ENCODE measurements at regions not wholly inside any gene's neighbourhood (a gene's known extent, or its start where the extent isn't known, plus 50 kb on each side); places are given as distances from the start of the nearest gene placed in this dataset.

DNA sequence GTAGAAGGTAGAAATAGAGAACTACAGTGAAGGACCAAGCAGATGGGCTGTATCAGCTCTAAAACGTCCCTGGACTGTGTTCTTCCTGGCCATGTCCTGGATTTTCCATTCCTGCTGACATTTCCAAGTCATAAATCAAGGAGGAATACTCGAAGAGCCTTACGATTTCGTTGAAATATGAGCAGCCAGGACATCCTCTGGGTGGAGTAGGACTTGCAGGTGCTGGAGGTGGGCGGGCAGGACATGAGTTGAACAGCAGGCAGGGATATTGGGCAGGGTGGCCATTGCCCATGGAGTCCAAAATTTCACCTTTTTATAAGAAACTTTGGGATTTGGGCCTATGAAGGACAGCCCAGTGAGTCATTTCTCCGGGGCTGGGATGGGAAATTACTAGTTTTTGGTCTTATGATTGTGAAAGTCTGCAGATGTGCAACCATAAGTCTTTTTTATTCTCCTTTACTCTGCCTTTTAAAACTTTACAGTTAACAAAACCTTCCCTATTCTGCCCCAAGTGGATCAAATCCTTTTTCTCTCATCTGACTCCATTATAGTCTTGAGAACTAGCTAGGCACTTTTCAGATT lies 88.8 kb downstream of the TMX1 start:
- TF ChIP-seq, protein P1, sequence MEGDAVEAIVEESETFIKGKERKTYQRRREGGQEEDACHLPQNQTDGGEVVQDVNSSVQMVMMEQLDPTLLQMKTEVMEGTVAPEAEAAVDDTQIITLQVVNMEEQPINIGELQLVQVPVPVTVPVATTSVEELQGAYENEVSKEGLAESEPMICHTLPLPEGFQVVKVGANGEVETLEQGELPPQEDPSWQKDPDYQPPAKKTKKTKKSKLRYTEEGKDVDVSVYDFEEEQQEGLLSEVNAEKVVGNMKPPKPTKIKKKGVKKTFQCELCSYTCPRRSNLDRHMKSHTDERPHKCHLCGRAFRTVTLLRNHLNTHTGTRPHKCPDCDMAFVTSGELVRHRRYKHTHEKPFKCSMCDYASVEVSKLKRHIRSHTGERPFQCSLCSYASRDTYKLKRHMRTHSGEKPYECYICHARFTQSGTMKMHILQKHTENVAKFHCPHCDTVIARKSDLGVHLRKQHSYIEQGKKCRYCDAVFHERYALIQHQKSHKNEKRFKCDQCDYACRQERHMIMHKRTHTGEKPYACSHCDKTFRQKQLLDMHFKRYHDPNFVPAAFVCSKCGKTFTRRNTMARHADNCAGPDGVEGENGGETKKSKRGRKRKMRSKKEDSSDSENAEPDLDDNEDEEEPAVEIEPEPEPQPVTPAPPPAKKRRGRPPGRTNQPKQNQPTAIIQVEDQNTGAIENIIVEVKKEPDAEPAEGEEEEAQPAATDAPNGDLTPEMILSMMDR (IDR thresholded peaks at IDR 0.05) = no peak
- TF ChIP-seq POLR2AphosphoS5 (IDR thresholded peaks at IDR 0.05) = peak; percentile 70 to 83 (median 76)

Data from sigmoid colon (tissue), 4 donors.